Keratinocyte (primary cell): ENCODE measurements at regions not wholly inside any gene's neighbourhood (a gene's known extent, or its start where the extent isn't known, plus 50 kb on each side); places are given as distances from the start of the nearest gene placed in this dataset.

ENCODE experiments used
- EZH2 ChIP-seq: IDR thresholded peaks from one replicate; pipeline ENCODE4 v1.6.1; 2012; ENCODE audit warnings: inconsistent platforms, mild to moderate bottlenecking, low read length, moderate library complexity
- TF ChIP-seq, protein P1 (sequence below), 3 experiments: IDR thresholded peaks in 1 of 3; conservative IDR thresholded peaks in 1 of 3; optimal IDR thresholded peaks in 1 of 3; 2 replicates in 2 of 3; 3 replicates in 1 of 3; pipeline versions ENCODE3 to v1.5.1; 2011; ENCODE audit warnings: low read length in 3 of 3, mild to moderate bottlenecking in 3 of 3, moderate library complexity in 2 of 3, control low read depth in 1 of 3, inconsistent platforms in 1 of 3; ENCODE audit not compliant: insufficient read depth in 2 of 3; ENCODE audit errors: extremely low read depth in 1 of 3

DNA sequence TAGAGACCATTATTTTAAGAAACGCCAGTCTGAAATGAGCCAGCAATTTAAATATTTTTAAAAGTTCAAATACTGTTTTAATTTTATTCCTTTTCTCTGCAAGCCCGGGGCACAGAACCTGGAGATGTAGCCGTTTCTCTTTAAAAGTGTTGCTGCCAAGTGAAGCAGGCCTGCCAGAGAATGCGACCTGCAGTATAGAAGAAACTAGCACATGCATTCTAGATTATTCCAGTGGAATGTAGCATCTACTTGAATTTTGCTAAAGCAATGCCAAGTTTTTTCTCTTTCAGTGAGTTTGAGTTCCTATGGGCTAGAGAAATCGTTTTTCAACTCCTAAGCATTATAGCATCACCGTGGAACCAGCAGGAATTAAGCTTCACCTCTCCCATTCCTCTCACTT is 101.3 kb downstream of the QRSL1 start:
- TF ChIP-seq, protein P1, sequence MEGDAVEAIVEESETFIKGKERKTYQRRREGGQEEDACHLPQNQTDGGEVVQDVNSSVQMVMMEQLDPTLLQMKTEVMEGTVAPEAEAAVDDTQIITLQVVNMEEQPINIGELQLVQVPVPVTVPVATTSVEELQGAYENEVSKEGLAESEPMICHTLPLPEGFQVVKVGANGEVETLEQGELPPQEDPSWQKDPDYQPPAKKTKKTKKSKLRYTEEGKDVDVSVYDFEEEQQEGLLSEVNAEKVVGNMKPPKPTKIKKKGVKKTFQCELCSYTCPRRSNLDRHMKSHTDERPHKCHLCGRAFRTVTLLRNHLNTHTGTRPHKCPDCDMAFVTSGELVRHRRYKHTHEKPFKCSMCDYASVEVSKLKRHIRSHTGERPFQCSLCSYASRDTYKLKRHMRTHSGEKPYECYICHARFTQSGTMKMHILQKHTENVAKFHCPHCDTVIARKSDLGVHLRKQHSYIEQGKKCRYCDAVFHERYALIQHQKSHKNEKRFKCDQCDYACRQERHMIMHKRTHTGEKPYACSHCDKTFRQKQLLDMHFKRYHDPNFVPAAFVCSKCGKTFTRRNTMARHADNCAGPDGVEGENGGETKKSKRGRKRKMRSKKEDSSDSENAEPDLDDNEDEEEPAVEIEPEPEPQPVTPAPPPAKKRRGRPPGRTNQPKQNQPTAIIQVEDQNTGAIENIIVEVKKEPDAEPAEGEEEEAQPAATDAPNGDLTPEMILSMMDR (optimal IDR thresholded peaks at IDR 0.05 in 1 of 3, IDR thresholded peaks at IDR 0.05 in 1 of 3, conservative IDR thresholded peaks at IDR 0.05 in 1 of 3; ENCODE audit: extremely low read depth in 1 of 3, insufficient read depth in 2 of 3, low read length in 3 of 3) = no peak
- no peak for TF ChIP-seq EZH2
